Middle frontal gyrus (tissue), 1 donor: ENCODE measurements at regions not wholly inside any gene's neighbourhood (a gene's known extent, or its start where the extent isn't known, plus 50 kb on each side); places are given as distances from the start of the nearest gene placed in this dataset.
"Not testable (repeated sequence)": the region's sequence is repeated elsewhere in the genome, so short reads cannot be mapped to it uniquely, and the experiment has no call there.

Experiments used
- DNase-seq: peaks from one replicate; pipeline ENCODE4 v3.0.0-alpha.2; 2015; ENCODE audit warnings: low spot score; ENCODE audit errors: extremely low spot score

- DNase-seq, result not testable (repeated sequence)
Measured at GRCh38 chr10:84019854-84020458, 119.4 kb upstream of the GHITM start.

- DNase-seq, result no peak
Measured at GRCh38 chr10:84026821-84027257, 112.5 kb upstream of the GHITM start.

GRCh38 chr10:84029840-84030239 is 109.5 kb upstream of the GHITM start:
- DNase-seq, result no peak

- DNase-seq, result no peak
Measured at GRCh38 chr10:84038035-84038434, 101.3 kb upstream of the GHITM start.

- DNase-seq, result no peak
Measured at GRCh38 chr10:84039957-84040356, 99.4 kb upstream of the GHITM start.

- DNase-seq, result no peak
Measured at GRCh38 chr10:84047258-84048010, 91.9 kb upstream of the GHITM start.

- DNase-seq, result no peak
Measured at GRCh38 chr10:84049645-84050011, 89.7 kb upstream of the GHITM start.

- no peak for DNase-seq
Measured at GRCh38 chr10:84053626-84054025, 85.7 kb upstream of the GHITM start.

- no peak for DNase-seq
Measured at GRCh38 chr10:84054743-84055142, 84.6 kb upstream of the GHITM start.

GRCh38 chr10:84059526-84059925 is 79.8 kb upstream of the GHITM start:
- no peak for DNase-seq

GRCh38 chr10:84063440-84063839 is 75.9 kb upstream of the GHITM start:
- no peak for DNase-seq

- no peak for DNase-seq
Measured at GRCh38 chr10:84065804-84066601, 73.3 kb upstream of the GHITM start.

GRCh38 chr10:84074521-84074920 is 64.8 kb upstream of the GHITM start:
- DNase-seq, result no peak

- no peak for DNase-seq
Measured at GRCh38 chr10:84075226-84076046, 63.9 kb upstream of the GHITM start.

GRCh38 chr10:84076047-84076388 is 63.3 kb upstream of the GHITM start:
- no peak for DNase-seq

GRCh38 chr10:84076540-84077195 is 62.6 kb upstream of the GHITM start:
- DNase-seq, result no peak

- DNase-seq, result no peak
Measured at GRCh38 chr10:84077768-84078167, 61.5 kb upstream of the GHITM start.

GRCh38 chr10:84078771-84079170 is 60.5 kb upstream of the GHITM start:
- DNase-seq, result no peak

GRCh38 chr10:84084342-84084741 is 55.0 kb upstream of the GHITM start:
- no peak for DNase-seq

GRCh38 chr10:84087202-84087601 is 52.1 kb upstream of the GHITM start:
- DNase-seq, result no peak

- DNase-seq, result no peak
Measured at GRCh38 chr10:84088626-84089025, 50.7 kb upstream of the GHITM start.
